H1 (cell line): ENCODE measurements at regions not wholly inside any gene's neighbourhood (a gene's known extent, or its start where the extent isn't known, plus 50 kb on each side); places are given as distances from the start of the nearest gene placed in this dataset.

Experiments
- BCL11A ChIP-seq, 2 experiments: IDR thresholded peaks; one replicate each; pipeline ENCODE4 v1.6.1; 2011; ENCODE audit warnings: low read depth in 2 of 2, low read length in 2 of 2, mild to moderate bottlenecking in 2 of 2
- GABPA ChIP-seq: IDR thresholded peaks from 2 replicates; pipeline ENCODE4 v1.6.1; 2011; ENCODE audit warnings: mild to moderate bottlenecking, low read length, moderate library complexity, borderline replicate concordance; ENCODE audit not compliant: insufficient read depth
- POLR2A ChIP-seq, 2 experiments: IDR thresholded peaks; 1 replicate in 1 of 2; 2 replicates in 1 of 2; pipeline ENCODE4 v1.6.1; 2011; ENCODE audit warnings: low read depth in 2 of 2, low read length in 2 of 2, mild to moderate bottlenecking in 2 of 2; ENCODE audit errors: control extremely low read depth in 1 of 2
- TAF7 ChIP-seq: optimal IDR thresholded peaks from 2 replicates; pipeline ENCODE3; 2011; ENCODE audit warnings: low read depth, mild to moderate bottlenecking, inconsistent platforms, low read length, moderate library complexity, borderline replicate concordance
- TBP ChIP-seq: IDR thresholded peaks from 2 replicates; pipeline ENCODE4 v1.6.1; 2011; ENCODE audit warnings: low read depth, low read length, improper control_type of control experiment
- TF ChIP-seq, protein P1 (sequence below), 3 experiments: IDR thresholded peaks; 1 replicate in 2 of 3; 2 replicates in 1 of 3; pipeline versions ENCODE4 v1.5.1 to v1.6.1; 2011; ENCODE audit warnings: low read length in 3 of 3, mild to moderate bottlenecking in 3 of 3, inconsistent platforms in 2 of 3, low read depth in 1 of 3, moderate library complexity in 1 of 3; ENCODE audit not compliant: insufficient read depth in 1 of 3; ENCODE audit errors: control extremely low read depth in 1 of 3

GRCh38 chr4:18366892-18367291 is 345.3 kb upstream of the LCORL start:
- TF ChIP-seq, protein P1, sequence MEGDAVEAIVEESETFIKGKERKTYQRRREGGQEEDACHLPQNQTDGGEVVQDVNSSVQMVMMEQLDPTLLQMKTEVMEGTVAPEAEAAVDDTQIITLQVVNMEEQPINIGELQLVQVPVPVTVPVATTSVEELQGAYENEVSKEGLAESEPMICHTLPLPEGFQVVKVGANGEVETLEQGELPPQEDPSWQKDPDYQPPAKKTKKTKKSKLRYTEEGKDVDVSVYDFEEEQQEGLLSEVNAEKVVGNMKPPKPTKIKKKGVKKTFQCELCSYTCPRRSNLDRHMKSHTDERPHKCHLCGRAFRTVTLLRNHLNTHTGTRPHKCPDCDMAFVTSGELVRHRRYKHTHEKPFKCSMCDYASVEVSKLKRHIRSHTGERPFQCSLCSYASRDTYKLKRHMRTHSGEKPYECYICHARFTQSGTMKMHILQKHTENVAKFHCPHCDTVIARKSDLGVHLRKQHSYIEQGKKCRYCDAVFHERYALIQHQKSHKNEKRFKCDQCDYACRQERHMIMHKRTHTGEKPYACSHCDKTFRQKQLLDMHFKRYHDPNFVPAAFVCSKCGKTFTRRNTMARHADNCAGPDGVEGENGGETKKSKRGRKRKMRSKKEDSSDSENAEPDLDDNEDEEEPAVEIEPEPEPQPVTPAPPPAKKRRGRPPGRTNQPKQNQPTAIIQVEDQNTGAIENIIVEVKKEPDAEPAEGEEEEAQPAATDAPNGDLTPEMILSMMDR (IDR thresholded peaks at IDR 0.05; ENCODE audit: control extremely low read depth in 1 of 3, insufficient read depth in 1 of 3, low read depth in 1 of 3, low read length in 3 of 3), result peak in 2 of 3 experiments; percentile 4 to 21; a peak in 1 of 4 replicates
- no peak for TF ChIP-seq TAF7
- no peak for TF ChIP-seq POLR2A (IDR thresholded peaks at IDR 0.05; ENCODE audit: control extremely low read depth in 1 of 2, low read depth in 2 of 2, low read length in 2 of 2)
- TF ChIP-seq BCL11A (IDR thresholded peaks at IDR 0.05; ENCODE audit: low read depth in 2 of 2, low read length in 2 of 2), result no peak
- TF ChIP-seq TBP, result no peak
- no peak for TF ChIP-seq GABPA
